KMS-11 (cell line): ENCODE measurements at regions not wholly inside any gene's neighbourhood (a gene's known extent, or its start where the extent isn't known, plus 50 kb on each side); places are given as distances from the start of the nearest gene placed in this dataset.

ENCODE experiments used
- H2AFZ ChIP-seq: fragments of 200-600 bp; sonication (generic); 2 replicates; pipeline ENCODE4 v1.6.1; 2016; ENCODE audit warnings: antibody characterized with exemption, mixed run types, low read depth
- H3K27ac ChIP-seq: fragments of 200-600 bp; sonication (generic); 2 replicates; pipeline ENCODE4 v1.6.1; 2016; ENCODE audit warnings: mild to moderate bottlenecking, mixed run types
- H3K27me3 ChIP-seq: fragments of 200-600 bp; sonication (generic); 2 replicates; pipeline ENCODE4 v1.6.1; 2017; ENCODE audit warnings: mild to moderate bottlenecking, low read depth, mixed run types, moderate library complexity; ENCODE audit not compliant: insufficient read depth
- H3K36me3 ChIP-seq: fragments of 200-600 bp; sonication (generic); 2 replicates; pipeline ENCODE4 v1.6.1; 2017; ENCODE audit warnings: mild to moderate bottlenecking, mixed run types; ENCODE audit not compliant: insufficient read depth
- H3K4me1 ChIP-seq: fragments of 200-600 bp; sonication (generic); 2 replicates; pipeline ENCODE4 v1.6.1; 2016; ENCODE audit warnings: mild to moderate bottlenecking, low read depth, mixed run types; ENCODE audit not compliant: poor library complexity, severe bottlenecking
- H3K4me2 ChIP-seq: fragments of 200-600 bp; sonication (generic); 2 replicates; pipeline ENCODE4 v1.7.0; 2016; ENCODE audit warnings: mild to moderate bottlenecking, mixed run types
- H3K4me3 ChIP-seq: fragments of 200-600 bp; sonication (generic); IDR thresholded peaks from 2 replicates; pipeline ENCODE4 v1.6.1; 2017; ENCODE audit warnings: low read depth, low read length, mixed read lengths; ENCODE audit not compliant: insufficient read depth
- H3K79me2 ChIP-seq: fragments of 200-600 bp; sonication (generic); 2 replicates; pipeline ENCODE4 v1.6.1; 2016; ENCODE audit warnings: low read depth, mixed run types; ENCODE audit not compliant: insufficient read depth
- H3K9ac ChIP-seq: fragments of 200-600 bp; sonication (generic); 2 replicates; pipeline ENCODE4 v1.6.1; 2016; ENCODE audit warnings: mild to moderate bottlenecking, mixed run types
- H4K20me1 ChIP-seq: fragments of 200-600 bp; sonication (generic); 2 replicates; pipeline ENCODE4 v1.6.1; 2016; ENCODE audit warnings: mild to moderate bottlenecking, mixed run types; ENCODE audit not compliant: insufficient read depth
- TF ChIP-seq, protein P1 (sequence below): fragments of 200-600 bp; sonication (generic); conservative IDR thresholded peaks from 2 replicates; pipeline ENCODE4 v1.6.1; 2017; ENCODE audit warnings: low read depth, mild to moderate bottlenecking, antibody characterized with exemption, low read length, moderate library complexity, mixed read lengths

DNA sequence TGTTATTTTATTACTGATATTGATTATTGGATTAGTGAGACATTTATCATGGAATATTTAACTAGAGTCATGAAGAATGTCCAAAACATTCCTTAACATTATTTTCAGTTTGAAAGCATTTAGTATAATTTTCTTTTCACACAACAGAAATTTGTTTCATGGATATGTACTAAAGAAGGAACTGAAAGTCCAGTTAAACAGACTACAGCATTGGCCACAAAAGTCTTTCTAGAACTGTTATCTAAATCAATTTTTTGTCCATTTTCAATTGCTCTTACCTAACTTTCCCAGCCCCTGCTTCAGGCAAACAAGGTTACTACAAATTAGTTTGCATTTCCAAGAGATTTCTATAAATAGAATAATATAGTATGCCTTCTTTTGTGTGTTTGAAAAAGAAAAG is 1018.0 kb upstream of the PCDH20 start:
- TF ChIP-seq, protein P1, sequence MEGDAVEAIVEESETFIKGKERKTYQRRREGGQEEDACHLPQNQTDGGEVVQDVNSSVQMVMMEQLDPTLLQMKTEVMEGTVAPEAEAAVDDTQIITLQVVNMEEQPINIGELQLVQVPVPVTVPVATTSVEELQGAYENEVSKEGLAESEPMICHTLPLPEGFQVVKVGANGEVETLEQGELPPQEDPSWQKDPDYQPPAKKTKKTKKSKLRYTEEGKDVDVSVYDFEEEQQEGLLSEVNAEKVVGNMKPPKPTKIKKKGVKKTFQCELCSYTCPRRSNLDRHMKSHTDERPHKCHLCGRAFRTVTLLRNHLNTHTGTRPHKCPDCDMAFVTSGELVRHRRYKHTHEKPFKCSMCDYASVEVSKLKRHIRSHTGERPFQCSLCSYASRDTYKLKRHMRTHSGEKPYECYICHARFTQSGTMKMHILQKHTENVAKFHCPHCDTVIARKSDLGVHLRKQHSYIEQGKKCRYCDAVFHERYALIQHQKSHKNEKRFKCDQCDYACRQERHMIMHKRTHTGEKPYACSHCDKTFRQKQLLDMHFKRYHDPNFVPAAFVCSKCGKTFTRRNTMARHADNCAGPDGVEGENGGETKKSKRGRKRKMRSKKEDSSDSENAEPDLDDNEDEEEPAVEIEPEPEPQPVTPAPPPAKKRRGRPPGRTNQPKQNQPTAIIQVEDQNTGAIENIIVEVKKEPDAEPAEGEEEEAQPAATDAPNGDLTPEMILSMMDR: no peak
- no peak overlapping the region for H3K9ac ChIP-seq
- no peaks in the 10 kb centered on the region for H3K36me3 ChIP-seq
- H3K79me2 ChIP-seq: no peaks in the 10 kb centered on the region
- no peaks in the 10 kb centered on the region for H4K20me1 ChIP-seq
- no peak overlapping the region for H3K4me3 ChIP-seq
- no peak overlapping the region for H2AFZ ChIP-seq
- H3K27ac ChIP-seq: no peak overlapping the region
- H3K4me1 ChIP-seq: no peaks in the 10 kb centered on the region
- no peak overlapping the region for H3K4me2 ChIP-seq
- H3K27me3 ChIP-seq: no peaks in the 10 kb centered on the region

DNA sequence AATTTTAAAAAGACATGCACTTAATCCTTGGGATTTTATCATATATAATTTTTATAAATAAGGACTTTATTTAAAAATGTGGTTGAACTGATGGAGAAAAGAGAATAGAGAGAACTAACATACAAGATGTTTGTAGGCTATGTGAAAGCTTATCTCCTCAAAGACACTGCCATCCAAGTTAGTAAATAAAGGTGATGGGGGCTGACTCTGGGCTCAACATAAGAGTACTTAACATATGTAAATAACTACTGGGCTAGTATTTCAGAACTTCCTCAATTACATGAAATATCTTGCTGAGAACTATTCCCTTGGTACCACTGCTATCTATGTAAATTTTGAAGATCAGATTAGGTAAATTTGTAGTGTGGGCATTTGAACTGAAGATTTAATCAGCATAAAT is 1017.3 kb upstream of the PCDH20 start:
- Histone ChIP-seq H3K4me1 (no peaks in the 10 kb centered on the region), H4K20me1 (no peaks in the 10 kb centered on the region), H3K79me2 (no peaks in the 10 kb centered on the region), H3K4me2 (no peak overlapping the region), H3K4me3 (no peak overlapping the region), H3K27me3 (no peaks in the 10 kb centered on the region), H3K9ac (no peak overlapping the region), H3K36me3 (no peaks in the 10 kb centered on the region), H3K27ac (no peak overlapping the region), H2AFZ (no peak overlapping the region)
- TF ChIP-seq, protein P1: no peak

DNA sequence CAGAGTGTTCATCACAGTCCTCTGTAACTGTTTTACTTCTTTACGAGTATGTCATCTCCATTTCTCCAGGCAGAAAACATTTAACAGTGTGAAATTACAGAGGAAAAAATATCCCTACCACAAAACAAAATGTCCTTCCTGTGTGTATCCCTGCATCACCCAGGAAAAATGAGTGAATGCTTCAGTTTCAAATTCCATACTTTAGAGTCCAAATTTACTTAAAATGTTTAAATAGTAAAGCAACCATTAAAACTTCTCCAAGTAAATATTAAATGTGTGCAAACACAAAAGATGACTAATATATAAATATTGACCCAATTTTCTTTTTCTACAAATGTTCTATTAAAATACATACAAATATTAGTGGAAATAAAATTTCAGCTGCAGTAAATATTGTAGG is 1016.6 kb upstream of the PCDH20 start:
- no peak overlapping the region for H3K4me2 ChIP-seq
- H3K4me1 ChIP-seq: no peaks in the 10 kb centered on the region
- H3K27ac ChIP-seq: no peak overlapping the region
- no peaks in the 10 kb centered on the region for H3K27me3 ChIP-seq
- no peak overlapping the region for H3K4me3 ChIP-seq
- H3K79me2 ChIP-seq: no peaks in the 10 kb centered on the region
- TF ChIP-seq, protein P1: no peak
- H4K20me1 ChIP-seq: no peaks in the 10 kb centered on the region
- no peak overlapping the region for H3K9ac ChIP-seq
- H3K36me3 ChIP-seq: no peaks in the 10 kb centered on the region
- no peak overlapping the region for H2AFZ ChIP-seq

DNA sequence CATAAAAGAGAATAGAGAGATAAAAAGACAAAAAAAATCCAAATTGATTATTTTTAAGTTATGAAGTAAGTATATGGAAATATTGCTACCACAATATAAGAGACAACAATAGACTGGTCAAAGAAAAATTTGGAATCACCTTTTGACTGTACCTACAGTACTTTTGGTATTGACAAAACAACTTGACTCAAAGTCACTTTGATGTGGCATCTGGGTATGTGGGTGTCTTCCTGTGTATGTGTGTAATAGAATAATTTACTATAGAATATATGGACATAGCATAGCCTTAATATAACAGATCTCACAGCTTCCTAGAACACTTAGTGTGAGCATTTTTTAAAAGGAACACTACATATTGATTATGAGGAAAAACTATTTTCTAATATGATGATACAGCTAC is 1016.2 kb upstream of the PCDH20 start:
- Histone ChIP-seq H4K20me1 (no peaks in the 10 kb centered on the region), H3K9ac (no peak overlapping the region), H3K79me2 (no peaks in the 10 kb centered on the region), H3K4me3 (no peak overlapping the region), H3K4me1 (no peaks in the 10 kb centered on the region), H3K36me3 (no peaks in the 10 kb centered on the region), H3K27me3 (no peaks in the 10 kb centered on the region), H3K4me2 (no peak overlapping the region), H2AFZ (no peak overlapping the region), H3K27ac (no peak overlapping the region)
- TF ChIP-seq, protein P1: no peak

DNA sequence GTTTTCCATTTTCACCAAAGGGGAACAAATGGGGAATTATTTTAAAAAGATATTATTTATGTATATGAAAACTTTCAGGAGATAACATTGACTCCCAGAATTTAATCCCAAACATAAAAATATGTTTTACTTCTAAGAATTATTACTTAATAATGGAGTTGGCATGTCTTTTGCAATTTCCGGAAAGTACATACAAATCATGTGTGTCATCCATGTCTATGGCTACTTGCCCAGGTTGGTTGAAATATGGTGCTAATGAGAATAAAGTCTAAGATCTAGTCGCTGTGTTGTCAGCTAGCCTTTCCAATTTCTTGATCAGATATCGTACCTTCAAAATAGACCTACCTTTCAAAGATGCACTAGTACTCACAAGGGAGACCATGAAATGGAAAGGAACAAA is 1003.2 kb upstream of the PCDH20 start:
- no peak overlapping the region for H3K4me3 ChIP-seq
- no peak overlapping the region for H3K4me2 ChIP-seq
- no peak overlapping the region for H3K27ac ChIP-seq
- TF ChIP-seq, protein P1: no peak
- no peaks in the 10 kb centered on the region for H3K36me3 ChIP-seq
- H3K4me1 ChIP-seq: no peaks in the 10 kb centered on the region
- no peaks in the 10 kb centered on the region for H4K20me1 ChIP-seq
- H3K27me3 ChIP-seq: no peaks in the 10 kb centered on the region
- H3K9ac ChIP-seq: no peak overlapping the region
- no peaks in the 10 kb centered on the region for H3K79me2 ChIP-seq
- H2AFZ ChIP-seq: no peak overlapping the region
